Mucosa of descending colon (tissue), 3 donors: ENCODE measurements at regions not wholly inside any gene's neighbourhood (a gene's known extent, or its start where the extent isn't known, plus 50 kb on each side); places are given as distances from the start of the nearest gene placed in this dataset.

Experiments used
- ATAC-seq: fragments of 200-7000 bp; cut with Tn5 transposase; one replicate; pipeline ENCODE4 v1.9.1; 2020; ENCODE audit warnings: mild to moderate bottlenecking, moderate library complexity
- DNase-seq, 3 donors: peaks; one replicate each; pipeline ENCODE4 v3.0.0-alpha.2; 2020
- H3K36me3 ChIP-seq: fragments of 200-600 bp; one replicate; pipeline ENCODE4 v1.8.0; 2021; ENCODE audit warnings: low read depth, mild to moderate bottlenecking
- H3K4me1 ChIP-seq: fragments of 200-600 bp; one replicate; pipeline ENCODE4 v1.8.0; 2021; ENCODE audit warnings: low read depth, mild to moderate bottlenecking
- H3K4me3 ChIP-seq: fragments of 200-600 bp; one replicate; pipeline ENCODE4 v1.8.0; 2021; ENCODE audit warnings: mild to moderate bottlenecking
- H3K9me3 ChIP-seq: fragments of 200-600 bp; one replicate; pipeline ENCODE4 v1.8.0; 2021; ENCODE audit warnings: mild to moderate bottlenecking
- intact Hi-C, 2 donors: fragments of 100-400 bp; cut with DNase I in 1 of 2; cut with micrococcal nuclease in 1 of 2; formaldehyde crosslinking; loops; one replicate each; pipeline versions ENCODE4 v1.11.0 to v1.11.1; 2022; cut with DNase I, micrococcal nuclease
- TF ChIP-seq, protein P1 (sequence below): fragments of 200-600 bp; IDR thresholded peaks from one replicate; pipeline ENCODE4 v1.8.0; 2022; ENCODE audit warnings: antibody characterized with exemption, mild to moderate bottlenecking
- donor health status: DM: no; HTN: no; CAD: no; lungs with moderate emphysema.
- donor health status: DM: no; HTN: no; CAD: no.
- donor health status: DM: no; HTN: yes; CAD: no.

DNA sequence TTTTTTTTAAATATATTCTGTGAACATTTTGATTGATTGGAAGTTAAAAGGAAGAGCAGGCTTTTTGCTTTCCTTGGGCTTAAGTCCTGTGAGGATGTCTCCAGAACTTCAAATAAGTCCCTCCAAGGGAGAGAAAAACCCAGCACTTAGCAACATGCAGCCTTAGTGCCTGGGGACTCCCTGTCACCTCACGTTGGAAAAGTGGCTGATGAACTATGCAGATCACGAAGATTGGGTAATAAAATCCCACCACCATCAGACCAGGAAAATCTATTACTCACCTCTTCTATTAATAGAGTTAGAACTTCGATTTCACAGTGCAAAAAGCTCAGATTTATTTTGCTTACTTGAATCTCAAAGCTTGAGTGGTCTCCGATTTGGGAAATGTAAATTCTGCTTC, 507.0 kb downstream of the MAT2B start:
- no peaks in the 10 kb centered on the region for H3K9me3 ChIP-seq
- H3K4me1 ChIP-seq, result no peaks in the 10 kb centered on the region
- ATAC-seq, result no peak
- TF ChIP-seq, protein P1, sequence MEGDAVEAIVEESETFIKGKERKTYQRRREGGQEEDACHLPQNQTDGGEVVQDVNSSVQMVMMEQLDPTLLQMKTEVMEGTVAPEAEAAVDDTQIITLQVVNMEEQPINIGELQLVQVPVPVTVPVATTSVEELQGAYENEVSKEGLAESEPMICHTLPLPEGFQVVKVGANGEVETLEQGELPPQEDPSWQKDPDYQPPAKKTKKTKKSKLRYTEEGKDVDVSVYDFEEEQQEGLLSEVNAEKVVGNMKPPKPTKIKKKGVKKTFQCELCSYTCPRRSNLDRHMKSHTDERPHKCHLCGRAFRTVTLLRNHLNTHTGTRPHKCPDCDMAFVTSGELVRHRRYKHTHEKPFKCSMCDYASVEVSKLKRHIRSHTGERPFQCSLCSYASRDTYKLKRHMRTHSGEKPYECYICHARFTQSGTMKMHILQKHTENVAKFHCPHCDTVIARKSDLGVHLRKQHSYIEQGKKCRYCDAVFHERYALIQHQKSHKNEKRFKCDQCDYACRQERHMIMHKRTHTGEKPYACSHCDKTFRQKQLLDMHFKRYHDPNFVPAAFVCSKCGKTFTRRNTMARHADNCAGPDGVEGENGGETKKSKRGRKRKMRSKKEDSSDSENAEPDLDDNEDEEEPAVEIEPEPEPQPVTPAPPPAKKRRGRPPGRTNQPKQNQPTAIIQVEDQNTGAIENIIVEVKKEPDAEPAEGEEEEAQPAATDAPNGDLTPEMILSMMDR, result no peak
- no peak for DNase-seq
- intact Hi-C loops, result loop anchor here (10.0 kb wide), 2 partner anchors 448 to 492 kb away; no protein-coding TSS in a partner anchor
- H3K4me3 ChIP-seq, result no peak overlapping the region
- H3K36me3 ChIP-seq, result no peaks in the 10 kb centered on the region

- intact Hi-C loops, result loop anchor here (10.0 kb wide), 2 partner anchors 448 to 492 kb away; no protein-coding TSS in a partner anchor
- Histone ChIP-seq H3K4me3 (no peak overlapping the region), H3K36me3 (no peaks in the 10 kb centered on the region), H3K4me1 (no peaks in the 10 kb centered on the region), H3K9me3 (no peaks in the 10 kb centered on the region)
- TF ChIP-seq, protein P1, result no peak
- DNase-seq, result peak in 1 of 3 donors; percentile 85
- peak; percentile 51 for ATAC-seq
Observed at GRCh38 chr5:164013077-164013670, 507.8 kb downstream of the MAT2B start.

GRCh38 chr5:164020116-164020515, 514.7 kb downstream of the MAT2B start:
- intact Hi-C loops, result no loop called here
- TF ChIP-seq, protein P1, result no peak
- H3K4me3 ChIP-seq, result no peak overlapping the region
- H3K36me3 ChIP-seq, result no peaks in the 10 kb centered on the region
- DNase-seq (no peak), ATAC-seq (no peak)
- no peaks in the 10 kb centered on the region for H3K9me3 ChIP-seq
- H3K4me1 ChIP-seq, result no peaks in the 10 kb centered on the region

- TF ChIP-seq, protein P1, result no peak
- no peak overlapping the region for H3K4me3 ChIP-seq
- no peaks in the 10 kb centered on the region for H3K36me3 ChIP-seq
- intact Hi-C loops, result no loop called here
- DNase-seq (no peak), ATAC-seq (no peak)
- no peaks in the 10 kb centered on the region for H3K9me3 ChIP-seq
- H3K4me1 ChIP-seq, result no peaks in the 10 kb centered on the region
Observed at GRCh38 chr5:164027738-164028137, 522.3 kb downstream of the MAT2B start.

DNA sequence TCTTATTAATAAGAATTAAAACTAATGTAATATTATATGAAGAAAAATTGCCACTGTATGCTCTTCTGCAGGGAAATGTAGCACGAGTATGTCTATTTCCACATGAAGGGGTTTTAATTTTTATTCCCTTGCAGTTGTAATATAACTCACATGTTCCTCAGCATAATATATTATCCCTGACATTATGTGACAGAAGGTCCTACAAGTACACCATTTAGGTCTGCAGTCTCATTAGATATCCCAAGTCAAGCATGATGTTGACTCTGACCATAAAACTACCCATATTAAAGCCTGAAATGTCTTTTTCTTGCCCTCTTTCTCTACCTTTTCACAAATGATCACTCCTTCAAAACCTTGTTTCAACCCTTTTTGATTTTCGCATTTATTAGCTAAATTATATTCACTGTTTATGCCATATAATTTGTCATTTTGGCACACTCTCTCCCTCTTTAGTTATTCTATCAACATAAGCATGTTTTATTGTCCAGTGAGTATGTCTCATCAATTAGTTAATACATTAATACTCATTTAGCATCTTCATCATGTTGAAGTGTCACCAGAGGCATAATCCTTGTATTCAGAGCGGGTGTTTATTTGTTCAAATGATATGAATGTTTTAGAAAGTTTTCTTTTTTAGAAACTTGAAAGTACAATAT, 532.8 kb downstream of the MAT2B start:
- no peak for DNase-seq
- ATAC-seq, result no peak
- Histone ChIP-seq H3K4me1 (no peaks in the 10 kb centered on the region), H3K9me3 (no peaks in the 10 kb centered on the region), H3K4me3 (no peak overlapping the region), H3K36me3 (no peaks in the 10 kb centered on the region)
- TF ChIP-seq, protein P1, result no peak
- intact Hi-C loops, result no loop called here
